ENCODE measurements at regions not wholly inside any gene's neighbourhood (a gene's known extent, or its start where the extent isn't known, plus 50 kb on each side); places are given as distances from the start of the nearest gene placed in this dataset.

DNA sequence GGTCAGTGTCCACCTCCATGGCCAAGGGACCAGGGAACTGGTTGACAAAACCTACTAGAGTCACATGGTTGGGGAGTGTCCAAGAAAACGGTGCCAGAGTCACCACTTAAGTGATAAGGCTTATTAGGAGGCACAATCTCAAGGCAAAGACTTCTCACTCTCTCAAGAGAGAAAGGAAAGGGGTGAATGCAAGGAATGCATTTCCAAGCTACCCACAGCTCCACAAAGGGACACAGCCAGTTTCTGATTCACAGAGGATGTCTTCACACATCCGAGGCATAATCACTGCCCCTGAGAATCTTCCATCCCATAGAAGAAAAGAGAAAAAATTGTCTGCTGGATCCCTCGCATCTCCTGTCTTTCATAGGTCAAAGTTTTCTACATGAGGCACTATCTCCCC, 269.3 kb downstream of the TNS1 start:
- no peak for ATAC-seq
- intact Hi-C loops (cut with DNase I) = no loop called here
- Histone ChIP-seq H3K4me1 (no peaks in the 10 kb centered on the region), H3K27ac (no peak overlapping the region), H3K4me3 (no peak overlapping the region), H3K9me3 (no peaks in the 10 kb centered on the region), H3K36me3 (replicated peaks in 1 of 2; ENCODE audit: insufficient read depth in 1 of 2, low read depth in 2 of 2) (no peaks in the 10 kb centered on the region), H3K27me3 (no peaks in the 10 kb centered on the region)
- DNase-seq = no peak
- 65 to 67% methylated on average over 3 of the region's 3 CpGs for WGBS, 2 donors
- TF ChIP-seq, protein P1, sequence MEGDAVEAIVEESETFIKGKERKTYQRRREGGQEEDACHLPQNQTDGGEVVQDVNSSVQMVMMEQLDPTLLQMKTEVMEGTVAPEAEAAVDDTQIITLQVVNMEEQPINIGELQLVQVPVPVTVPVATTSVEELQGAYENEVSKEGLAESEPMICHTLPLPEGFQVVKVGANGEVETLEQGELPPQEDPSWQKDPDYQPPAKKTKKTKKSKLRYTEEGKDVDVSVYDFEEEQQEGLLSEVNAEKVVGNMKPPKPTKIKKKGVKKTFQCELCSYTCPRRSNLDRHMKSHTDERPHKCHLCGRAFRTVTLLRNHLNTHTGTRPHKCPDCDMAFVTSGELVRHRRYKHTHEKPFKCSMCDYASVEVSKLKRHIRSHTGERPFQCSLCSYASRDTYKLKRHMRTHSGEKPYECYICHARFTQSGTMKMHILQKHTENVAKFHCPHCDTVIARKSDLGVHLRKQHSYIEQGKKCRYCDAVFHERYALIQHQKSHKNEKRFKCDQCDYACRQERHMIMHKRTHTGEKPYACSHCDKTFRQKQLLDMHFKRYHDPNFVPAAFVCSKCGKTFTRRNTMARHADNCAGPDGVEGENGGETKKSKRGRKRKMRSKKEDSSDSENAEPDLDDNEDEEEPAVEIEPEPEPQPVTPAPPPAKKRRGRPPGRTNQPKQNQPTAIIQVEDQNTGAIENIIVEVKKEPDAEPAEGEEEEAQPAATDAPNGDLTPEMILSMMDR (IDR thresholded peaks at IDR 0.05) = no peak
- no peak for TF ChIP-seq POLR2A (IDR thresholded peaks at IDR 0.05)

DNA sequence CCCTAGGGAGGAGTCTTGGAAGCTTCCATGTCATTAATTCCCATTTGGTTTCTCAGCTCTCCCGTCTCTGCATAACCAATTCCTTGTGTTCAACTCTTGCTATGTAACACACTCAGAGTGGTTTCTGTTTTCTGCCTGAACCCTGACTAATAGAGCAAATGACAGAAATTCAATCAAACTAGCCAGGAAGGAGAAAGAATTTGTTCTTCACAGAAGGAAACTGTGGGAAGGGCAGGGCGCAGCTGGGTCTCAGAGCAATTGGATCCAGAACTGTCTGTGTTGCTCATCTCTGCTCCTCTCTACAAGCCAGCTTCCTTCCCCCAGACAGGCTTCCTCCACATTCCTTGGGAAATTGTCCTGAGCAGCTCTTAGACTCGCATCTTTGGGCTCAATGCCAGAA, 269.8 kb downstream of the TNS1 start:
- H3K36me3 ChIP-seq (replicated peaks in 1 of 2; ENCODE audit: insufficient read depth in 1 of 2, low read depth in 2 of 2) = no peaks in the 10 kb centered on the region
- ATAC-seq (no peak), DNase-seq (peak in 1 of 4 donors; percentile 31)
- 72 to 84% methylated on average over 3 of the region's 3 CpGs for WGBS, 2 donors
- no peaks in the 10 kb centered on the region for H3K9me3 ChIP-seq
- intact Hi-C loops (cut with DNase I) = no loop called here
- H3K4me3 ChIP-seq = no peak overlapping the region
- no peaks in the 10 kb centered on the region for H3K4me1 ChIP-seq
- no peak overlapping the region for H3K27ac ChIP-seq
- TF ChIP-seq, protein P1 (IDR thresholded peaks at IDR 0.05) = no peak
- no peak for TF ChIP-seq POLR2A (IDR thresholded peaks at IDR 0.05)
- no peaks in the 10 kb centered on the region for H3K27me3 ChIP-seq

DNA sequence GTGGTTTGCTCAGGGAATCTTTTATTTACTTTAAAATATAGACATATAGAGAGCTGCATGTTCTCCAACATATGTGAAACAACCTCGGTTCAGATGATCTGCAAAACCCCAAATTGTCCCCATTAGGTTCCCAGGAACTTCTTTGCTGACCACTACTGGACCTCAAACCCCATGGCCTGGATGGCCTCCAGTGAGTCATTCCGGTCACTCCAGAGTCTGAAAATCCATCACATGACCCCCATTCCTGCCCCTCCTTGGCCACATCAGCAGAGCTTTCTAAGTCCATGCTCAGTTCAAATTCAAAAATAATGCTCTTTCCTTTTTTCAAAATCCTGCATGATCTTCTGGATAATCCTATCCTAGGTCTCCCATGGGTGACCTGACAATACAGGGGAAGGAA, 271.0 kb downstream of the TNS1 start:
- no peak for DNase-seq
- no peak for ATAC-seq
- Histone ChIP-seq H3K36me3 (replicated peaks in 1 of 2; ENCODE audit: insufficient read depth in 1 of 2, low read depth in 2 of 2) (no peaks in the 10 kb centered on the region), H3K27me3 (no peaks in the 10 kb centered on the region), H3K4me3 (no peak overlapping the region), H3K9me3 (no peaks in the 10 kb centered on the region), H3K4me1 (no peaks in the 10 kb centered on the region), H3K27ac (no peak overlapping the region)
- WGBS, 2 donors = 83 to 92% methylated on average over 2 of the region's 2 CpGs
- intact Hi-C loops (cut with DNase I) = no loop called here
- TF ChIP-seq POLR2A (IDR thresholded peaks at IDR 0.05) = no peak
- TF ChIP-seq, protein P1 (IDR thresholded peaks at IDR 0.05) = no peak

DNA sequence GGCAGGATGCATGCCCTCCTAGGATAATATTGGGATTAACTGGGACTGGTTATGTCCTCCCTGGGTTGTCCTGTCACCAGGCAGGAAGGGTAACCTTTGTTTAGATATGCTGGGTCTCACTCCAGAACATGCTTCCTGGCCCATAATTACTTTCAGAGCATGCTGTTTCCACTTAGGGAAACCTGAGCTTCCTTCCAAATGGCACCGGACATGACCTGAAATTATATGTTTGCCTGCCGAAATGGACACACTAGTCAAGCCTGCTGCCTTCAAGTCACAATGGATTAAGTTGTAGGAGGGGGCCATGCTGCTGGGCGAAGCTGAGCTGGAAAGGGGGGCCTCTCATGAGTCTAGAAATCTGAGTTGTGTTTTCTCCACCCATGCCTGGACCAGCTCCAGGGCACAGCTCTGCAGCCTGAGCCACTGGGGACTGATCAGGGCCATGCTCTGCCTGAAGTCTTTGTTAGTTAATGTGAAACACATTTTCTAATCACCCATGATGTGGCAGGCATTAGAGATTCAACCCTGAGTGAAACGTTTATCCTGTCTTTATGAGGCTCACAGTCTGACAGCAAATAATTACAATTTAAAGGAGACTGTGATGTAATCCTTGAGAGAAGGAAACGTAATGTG, 273.3 kb downstream of the TNS1 start:
- no peak for DNase-seq

More for the DNA sequence above, 273.3 kb downstream of the TNS1 start:
- intact Hi-C loops (cut with DNase I) = no loop called here
- Histone ChIP-seq H3K27ac (no peak overlapping the region), H3K9me3 (no peaks in the 10 kb centered on the region), H3K27me3 (no peaks in the 10 kb centered on the region), H3K4me1 (no peaks in the 10 kb centered on the region), H3K4me3 (no peak overlapping the region), H3K36me3 (replicated peaks in 1 of 2; ENCODE audit: insufficient read depth in 1 of 2, low read depth in 2 of 2) (no peaks in the 10 kb centered on the region)
- ATAC-seq = no peak
- 35 to 66% methylated on average over 2 to 5 of the region's 5 CpGs for WGBS, 2 donors
- TF ChIP-seq, protein P1 (IDR thresholded peaks at IDR 0.05) = no peak
- TF ChIP-seq POLR2A (IDR thresholded peaks at IDR 0.05) = no peak

Data from body of pancreas (tissue), 4 donors.